ENCODE measurements at regions not wholly inside any gene's neighbourhood (a gene's known extent, or its start where the extent isn't known, plus 50 kb on each side); places are given as distances from the start of the nearest gene placed in this dataset.

- TF ChIP-seq, protein P1, sequence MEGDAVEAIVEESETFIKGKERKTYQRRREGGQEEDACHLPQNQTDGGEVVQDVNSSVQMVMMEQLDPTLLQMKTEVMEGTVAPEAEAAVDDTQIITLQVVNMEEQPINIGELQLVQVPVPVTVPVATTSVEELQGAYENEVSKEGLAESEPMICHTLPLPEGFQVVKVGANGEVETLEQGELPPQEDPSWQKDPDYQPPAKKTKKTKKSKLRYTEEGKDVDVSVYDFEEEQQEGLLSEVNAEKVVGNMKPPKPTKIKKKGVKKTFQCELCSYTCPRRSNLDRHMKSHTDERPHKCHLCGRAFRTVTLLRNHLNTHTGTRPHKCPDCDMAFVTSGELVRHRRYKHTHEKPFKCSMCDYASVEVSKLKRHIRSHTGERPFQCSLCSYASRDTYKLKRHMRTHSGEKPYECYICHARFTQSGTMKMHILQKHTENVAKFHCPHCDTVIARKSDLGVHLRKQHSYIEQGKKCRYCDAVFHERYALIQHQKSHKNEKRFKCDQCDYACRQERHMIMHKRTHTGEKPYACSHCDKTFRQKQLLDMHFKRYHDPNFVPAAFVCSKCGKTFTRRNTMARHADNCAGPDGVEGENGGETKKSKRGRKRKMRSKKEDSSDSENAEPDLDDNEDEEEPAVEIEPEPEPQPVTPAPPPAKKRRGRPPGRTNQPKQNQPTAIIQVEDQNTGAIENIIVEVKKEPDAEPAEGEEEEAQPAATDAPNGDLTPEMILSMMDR (IDR thresholded peaks at IDR 0.05; ENCODE audit: low read depth, low read length), result no peak
- DNase-seq (ENCODE audit: extremely low read depth, low read depth), result no peak
Measured at GRCh38 chr13:58579468-58579867, 947.9 kb downstream of the PCDH17 start.

GRCh38 chr13:58583966-58584365 lies 952.4 kb downstream of the PCDH17 start:
- DNase-seq (ENCODE audit: extremely low read depth, low read depth), result no peak
- TF ChIP-seq, protein P1 (IDR thresholded peaks at IDR 0.05; ENCODE audit: low read depth, low read length), result no peak

- DNase-seq (ENCODE audit: extremely low read depth, low read depth), result no peak
Measured at GRCh38 chr13:58584610-58585009, 953.1 kb downstream of the PCDH17 start.

GRCh38 chr13:58587183-58587582 lies 955.6 kb downstream of the PCDH17 start:
- TF ChIP-seq, protein P1 (IDR thresholded peaks at IDR 0.05; ENCODE audit: low read depth, low read length), result no peak
- DNase-seq (ENCODE audit: extremely low read depth, low read depth), result no peak

More at GRCh38 chr13:58584610-58585009, 953.1 kb downstream of the PCDH17 start:
- TF ChIP-seq, protein P1 (IDR thresholded peaks at IDR 0.05; ENCODE audit: low read depth, low read length), result no peak

DNA sequence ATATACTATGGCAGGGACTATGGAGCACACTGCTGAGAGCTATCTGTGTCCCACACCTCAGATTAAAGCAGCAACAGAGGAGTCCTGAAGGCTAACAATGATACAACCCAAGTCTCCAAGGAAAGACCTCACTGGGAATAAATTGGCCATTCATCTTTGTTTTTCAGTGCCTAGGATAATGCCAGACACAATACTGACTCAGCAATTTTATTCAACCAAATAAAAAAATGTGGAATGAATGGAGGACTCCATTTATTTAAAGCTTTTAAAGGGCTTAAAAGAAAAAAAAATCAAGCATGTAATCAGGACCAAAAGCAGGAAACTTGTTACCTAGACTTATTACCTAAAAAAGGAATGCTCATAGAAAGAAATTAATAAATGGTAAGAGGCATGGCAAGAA lies 960.5 kb downstream of the PCDH17 start:
- TF ChIP-seq, protein P1 (IDR thresholded peaks at IDR 0.05; ENCODE audit: low read depth, low read length), result no peak
- no peak for DNase-seq (ENCODE audit: extremely low read depth, low read depth)

DNA sequence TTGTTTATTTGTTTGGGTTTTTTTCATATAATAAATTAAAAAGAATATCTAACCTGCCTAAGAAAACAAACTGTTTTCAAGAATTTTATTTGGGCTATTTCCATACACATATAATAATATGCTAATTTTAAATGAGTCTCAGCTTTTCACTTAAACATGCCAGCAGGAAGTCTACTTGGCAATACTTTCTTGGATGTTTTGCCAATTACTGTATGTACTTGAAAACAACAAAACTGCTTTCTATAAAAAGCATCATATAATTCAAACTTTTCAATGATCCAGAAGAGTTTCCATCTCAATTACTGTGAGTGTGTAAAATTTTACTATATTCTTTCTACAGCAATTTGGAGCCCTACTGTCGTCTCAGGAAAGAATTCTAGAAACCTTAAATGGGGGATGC lies 961.2 kb downstream of the PCDH17 start:
- TF ChIP-seq, protein P1 (IDR thresholded peaks at IDR 0.05; ENCODE audit: low read depth, low read length), result no peak

GRCh38 chr13:58594747-58595600 lies 963.4 kb downstream of the PCDH17 start:
- TF ChIP-seq, protein P1 (IDR thresholded peaks at IDR 0.05; ENCODE audit: low read depth, low read length), result no peak
- DNase-seq (ENCODE audit: extremely low read depth, low read depth), result no peak

More for the DNA sequence above, 961.2 kb downstream of the PCDH17 start:
- DNase-seq (ENCODE audit: extremely low read depth, low read depth), result no peak

Data from AG09319 (cell line).